GM18517 (cell line): ENCODE measurements at regions not wholly inside any gene's neighbourhood (a gene's known extent, or its start where the extent isn't known, plus 50 kb on each side); places are given as distances from the start of the nearest gene placed in this dataset.
A peak's percentile ranks its signal among the peaks of the same experiment; 100 is the strongest.

Experiments used
- ATAC-seq: cut with Tn5 transposase; IDR thresholded peaks from one replicate; pipeline ENCODE4 v1.9.1; 2021; ENCODE audit warnings: mild to moderate bottlenecking, moderate library complexity; ENCODE audit not compliant: unreplicated experiment

DNA sequence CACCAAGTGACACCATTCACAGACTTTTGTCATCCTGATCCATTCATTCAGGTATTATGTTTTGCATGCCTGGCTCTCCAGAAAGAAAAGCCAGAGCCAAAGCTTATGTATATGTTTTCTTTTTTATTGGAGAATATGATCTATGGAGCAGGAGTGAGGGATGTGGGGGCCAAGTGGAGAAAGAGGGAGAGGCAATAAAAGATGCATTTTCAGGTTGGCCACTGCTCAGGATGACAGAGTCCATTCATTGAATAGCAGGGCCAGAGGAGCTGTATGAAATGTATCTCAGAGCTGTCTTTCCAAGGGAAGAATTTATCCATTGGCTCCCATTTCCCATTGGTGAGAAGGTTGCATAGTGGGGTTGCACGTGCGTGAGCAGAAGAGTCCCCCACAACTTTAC lies 416.1 kb downstream of the ATP23 start:
- no peak for ATAC-seq

DNA sequence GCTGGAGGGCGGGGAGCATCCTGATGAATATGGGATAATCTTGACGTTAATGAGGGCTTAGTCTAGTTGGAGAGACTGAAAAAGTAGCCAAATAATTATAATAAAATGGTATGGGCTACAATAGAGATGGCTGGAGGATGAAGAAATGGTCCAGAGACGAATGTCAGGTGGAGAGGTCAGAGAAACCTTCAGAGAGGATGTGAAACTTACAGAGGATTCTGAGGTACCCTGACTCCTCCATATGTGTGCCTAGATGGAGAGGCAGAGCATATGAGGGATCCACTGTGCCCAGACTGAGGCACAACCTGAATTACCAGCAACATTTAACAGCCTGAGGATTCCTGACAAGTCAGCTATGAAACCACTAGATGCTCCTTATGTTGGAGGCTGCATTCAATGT lies 417.0 kb downstream of the ATP23 start:
- ATAC-seq = no peak

DNA sequence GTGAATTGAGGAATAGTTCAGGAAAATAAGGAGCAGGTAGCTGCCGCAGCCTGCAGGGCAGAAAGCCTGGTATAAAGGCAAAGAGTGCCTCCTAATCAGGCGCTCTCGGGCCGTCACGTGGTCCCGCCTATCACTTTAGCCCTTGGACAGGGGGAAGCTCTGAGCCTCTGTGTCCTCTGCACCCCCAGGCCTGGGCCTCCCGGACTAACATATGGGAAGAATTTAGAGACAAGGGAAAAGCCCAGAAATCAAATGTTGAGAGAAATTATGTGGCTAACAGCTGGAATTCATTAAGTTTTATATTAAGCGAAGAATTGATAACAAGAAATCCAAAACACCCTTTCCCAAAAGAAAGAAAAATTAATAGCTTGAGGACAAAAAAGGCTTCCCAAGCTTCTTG lies 417.7 kb downstream of the ATP23 start:
- ATAC-seq = no peak

DNA sequence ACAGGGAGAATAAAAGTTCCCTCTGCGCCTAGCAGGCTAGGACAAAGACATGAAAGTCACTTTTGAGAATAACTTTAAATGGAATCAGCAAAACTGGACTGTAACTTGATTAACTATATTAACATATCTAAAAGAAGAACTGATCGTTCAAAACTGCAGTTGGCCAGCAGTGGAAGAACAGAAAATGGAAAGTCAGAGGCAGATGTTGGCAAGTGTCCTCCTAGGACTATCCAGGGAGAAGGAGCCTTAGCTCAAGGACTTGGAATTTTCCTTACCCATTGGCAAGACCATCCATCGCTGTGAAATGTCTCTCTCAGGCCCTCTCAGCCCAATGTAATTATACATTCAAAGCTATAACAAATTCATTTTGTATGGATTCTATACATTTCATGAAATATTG lies 419.7 kb downstream of the ATP23 start:
- no peak for ATAC-seq

DNA sequence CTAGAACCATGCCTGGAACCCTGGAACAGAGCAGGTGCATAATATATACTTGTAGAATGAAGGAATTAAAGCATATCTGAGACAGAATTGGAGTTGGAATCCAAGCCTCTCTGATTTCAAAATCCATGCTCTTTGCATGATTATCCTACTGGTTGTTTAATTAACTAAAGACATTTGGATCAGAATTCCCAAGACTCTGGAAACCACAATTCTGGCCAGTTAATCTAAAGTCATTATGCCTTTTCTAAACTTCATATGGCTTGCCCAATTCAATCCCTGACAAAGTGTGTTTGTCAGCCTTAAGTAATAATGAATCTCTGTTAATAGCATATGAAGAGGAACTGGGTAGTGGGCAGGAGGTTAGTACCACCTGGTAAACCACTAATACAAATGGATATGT lies 422.6 kb downstream of the ATP23 start:
- no peak for ATAC-seq

DNA sequence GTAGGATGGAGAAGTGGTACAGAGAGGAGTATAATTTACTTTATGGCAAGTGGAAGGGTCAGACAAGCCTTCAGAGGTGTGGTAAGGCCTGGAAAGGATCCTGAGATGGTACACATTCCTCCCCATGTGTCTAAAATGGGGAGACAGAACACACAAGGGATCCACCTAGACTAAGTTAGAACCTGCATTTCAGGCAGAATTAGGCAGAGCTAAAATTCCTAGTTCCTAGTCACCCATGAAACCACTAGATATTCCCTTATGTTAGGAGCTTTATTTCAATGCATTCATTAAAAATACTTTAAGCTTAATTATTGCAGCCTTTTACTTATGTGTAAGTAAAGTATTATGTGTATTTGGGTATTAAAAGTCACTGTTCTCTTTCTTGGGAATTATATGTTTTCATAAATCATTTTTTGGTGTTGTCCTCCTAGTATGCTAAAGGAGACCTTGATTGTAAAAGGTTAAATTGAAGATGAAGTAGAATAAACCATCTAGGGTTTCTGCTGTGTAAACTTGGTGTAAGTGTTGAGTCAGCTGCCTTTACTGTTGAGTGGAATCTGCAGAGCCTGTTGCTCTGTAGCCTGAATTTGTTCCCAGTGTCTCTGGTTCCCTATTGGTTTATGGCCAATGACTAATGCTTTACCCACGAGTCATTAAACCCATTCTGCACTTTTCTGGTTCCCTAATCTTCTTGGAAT lies 423.2 kb downstream of the ATP23 start:
- no peak for ATAC-seq

DNA sequence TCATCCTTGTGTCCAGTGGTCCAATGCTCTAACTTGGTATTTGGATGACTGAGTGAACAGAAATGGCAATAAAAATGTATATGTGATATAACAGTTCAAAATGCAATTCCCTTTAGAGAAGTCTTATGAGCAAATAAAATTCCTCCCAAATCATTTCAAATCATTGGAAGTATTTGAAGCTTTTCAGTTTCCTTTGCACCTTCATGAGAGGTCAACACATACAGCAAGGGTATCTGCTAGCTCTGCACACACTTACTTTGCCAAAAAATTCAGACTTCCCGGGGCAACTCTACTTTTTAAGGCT lies 423.7 kb downstream of the ATP23 start:
- ATAC-seq = no peak

DNA sequence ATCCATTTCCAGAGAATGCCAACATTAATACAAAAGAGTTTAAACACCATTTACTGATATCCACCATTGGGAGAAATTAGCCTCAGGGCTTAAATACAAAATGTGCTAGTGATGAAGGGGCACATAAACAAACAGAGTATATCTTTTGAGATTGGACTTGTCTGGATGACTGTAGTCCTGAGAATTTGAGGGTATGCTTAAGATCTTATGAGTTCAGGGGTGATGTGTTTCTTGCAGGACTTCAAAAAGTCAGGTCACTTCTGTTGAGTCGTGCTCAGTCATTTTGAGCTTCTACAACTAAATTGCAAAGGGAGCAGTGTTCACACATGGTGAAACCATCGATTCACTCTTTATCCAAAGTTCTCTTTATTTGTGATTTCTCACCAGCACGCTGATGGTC lies 425.7 kb downstream of the ATP23 start:
- no peak for ATAC-seq

DNA sequence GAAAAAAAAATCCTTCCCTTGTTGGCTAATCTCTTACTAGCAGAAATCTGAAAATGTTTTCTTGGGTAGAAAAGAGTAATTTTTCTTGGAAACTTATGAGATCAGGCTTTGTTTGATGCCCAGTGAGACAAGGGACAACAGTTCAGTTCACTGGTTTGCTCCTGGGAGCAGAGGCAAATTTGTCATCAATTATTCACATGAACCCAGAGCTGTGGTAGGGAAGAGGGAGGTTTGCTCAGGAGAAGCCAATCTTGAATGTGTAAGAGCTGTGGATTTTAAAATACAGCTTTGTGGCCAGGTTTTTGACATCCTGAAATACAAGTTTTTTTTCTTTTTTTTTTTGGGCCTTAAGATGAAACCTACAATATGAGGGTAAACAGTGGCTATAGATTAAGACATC lies 426.6 kb downstream of the ATP23 start:
- no peak for ATAC-seq

DNA sequence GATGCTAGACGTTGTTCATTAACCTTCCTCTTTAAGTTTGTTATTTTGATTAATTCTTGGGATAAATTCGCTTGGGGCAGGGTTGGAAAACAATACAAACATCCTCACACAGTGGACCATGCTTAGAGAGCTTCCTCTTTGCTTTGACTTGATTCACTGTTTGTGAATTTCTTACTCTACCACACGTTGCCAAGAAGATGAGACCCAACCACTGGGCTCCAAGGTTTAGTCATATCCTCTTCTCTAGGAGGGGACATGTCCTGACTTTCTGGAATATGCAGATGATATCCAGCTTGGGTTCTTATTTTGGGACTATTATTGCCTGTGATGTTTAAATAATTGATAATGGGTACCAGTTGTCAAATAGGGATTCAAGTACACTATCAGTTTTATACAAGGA lies 428.2 kb downstream of the ATP23 start:
- ATAC-seq = no peak

DNA sequence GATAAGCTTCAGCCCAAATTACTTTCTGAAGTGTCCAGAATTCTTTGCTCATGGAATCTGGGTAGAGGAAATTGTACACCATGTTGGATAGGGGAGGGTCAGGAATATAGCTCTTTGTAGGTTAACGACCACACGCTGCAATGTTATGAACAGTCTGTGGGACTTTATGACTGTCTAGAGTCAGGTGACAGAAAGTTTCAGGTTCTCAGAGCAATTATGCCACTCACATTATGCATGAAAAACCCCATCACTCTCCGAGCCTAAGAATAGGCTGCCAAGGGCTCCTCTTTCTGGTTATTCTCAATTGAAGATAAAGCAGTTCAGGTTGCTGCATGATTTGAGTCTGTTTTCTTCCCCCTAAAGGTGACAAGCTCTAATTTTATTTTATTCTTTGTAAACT lies 430.9 kb downstream of the ATP23 start:
- ATAC-seq = peak; percentile 96

DNA sequence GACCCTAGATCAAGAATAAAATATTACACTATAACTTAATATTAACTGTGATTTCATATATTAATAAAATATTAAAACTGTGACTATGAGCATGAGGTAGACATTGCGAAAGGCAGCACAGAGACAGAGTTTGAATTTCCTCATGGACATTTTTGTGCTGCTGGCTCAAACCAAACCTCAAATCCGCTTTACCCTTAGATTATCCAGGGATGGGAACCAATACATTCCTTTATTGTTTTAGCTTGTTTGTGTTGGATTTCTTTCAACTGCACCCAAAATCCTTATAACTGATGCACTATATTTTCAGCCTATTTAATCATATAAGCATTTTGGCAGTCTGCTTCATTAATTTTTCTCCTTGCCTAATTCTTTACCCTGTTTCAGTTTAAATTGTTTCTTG lies 436.7 kb downstream of the ATP23 start:
- no peak for ATAC-seq

DNA sequence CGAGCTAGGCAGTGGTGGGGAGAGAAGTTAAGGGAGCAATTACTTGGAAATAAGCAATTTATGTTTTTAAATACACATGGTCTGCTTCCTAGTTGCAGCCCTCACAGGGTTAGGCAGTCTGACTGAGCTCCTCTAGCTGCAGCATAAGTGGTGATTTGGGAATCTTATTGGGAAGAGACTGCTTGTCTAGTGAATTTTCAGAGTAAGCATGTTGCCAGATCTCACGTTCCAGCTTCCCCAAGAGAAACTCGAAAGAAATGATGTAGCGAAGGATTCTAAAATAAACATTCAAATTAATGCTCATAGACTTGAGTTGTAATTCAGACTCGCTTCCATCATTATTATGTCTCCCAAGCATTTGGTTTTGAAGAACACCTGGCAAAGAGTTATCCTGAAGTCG lies 440.2 kb downstream of the ATP23 start:
- ATAC-seq = no peak

DNA sequence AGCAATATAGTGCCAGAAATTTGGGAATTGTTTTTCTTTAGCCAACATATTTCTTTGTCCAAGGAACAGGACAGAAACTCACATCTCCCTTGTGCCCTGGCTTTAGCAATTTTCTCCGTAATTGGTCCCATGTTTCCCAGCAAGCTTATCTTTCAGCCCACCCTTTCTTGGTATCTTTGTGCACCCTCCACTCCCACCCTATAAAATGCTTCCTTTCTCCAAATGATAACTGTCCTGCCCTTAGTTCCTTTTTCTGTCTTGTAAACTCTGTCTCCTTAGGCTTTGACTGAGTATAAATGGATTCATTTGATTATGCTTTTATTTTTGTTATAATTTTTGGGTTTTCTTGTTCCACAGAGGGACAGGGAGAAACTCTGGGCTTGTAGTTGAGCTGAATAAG lies 442.8 kb downstream of the ATP23 start:
- no peak for ATAC-seq

DNA sequence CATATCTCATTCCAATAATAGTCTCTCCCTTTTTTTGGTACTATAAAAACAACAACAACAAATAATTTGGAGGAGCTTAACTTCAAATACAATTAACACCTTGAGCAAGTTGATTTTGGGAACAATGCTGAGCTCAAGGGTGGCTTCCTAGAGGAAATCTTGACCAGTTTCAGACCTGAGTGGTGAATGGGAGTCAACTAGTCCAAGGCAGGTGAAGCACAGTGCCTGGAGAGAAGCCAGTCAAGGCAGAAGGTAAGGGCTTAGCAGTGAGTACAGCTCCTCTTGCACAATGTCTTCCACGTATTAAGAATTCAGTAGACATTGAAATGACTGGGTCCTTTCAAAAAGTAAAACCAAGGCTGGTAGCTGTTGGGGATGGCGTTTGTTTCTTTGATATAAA lies 444.8 kb downstream of the ATP23 start:
- ATAC-seq = no peak

DNA sequence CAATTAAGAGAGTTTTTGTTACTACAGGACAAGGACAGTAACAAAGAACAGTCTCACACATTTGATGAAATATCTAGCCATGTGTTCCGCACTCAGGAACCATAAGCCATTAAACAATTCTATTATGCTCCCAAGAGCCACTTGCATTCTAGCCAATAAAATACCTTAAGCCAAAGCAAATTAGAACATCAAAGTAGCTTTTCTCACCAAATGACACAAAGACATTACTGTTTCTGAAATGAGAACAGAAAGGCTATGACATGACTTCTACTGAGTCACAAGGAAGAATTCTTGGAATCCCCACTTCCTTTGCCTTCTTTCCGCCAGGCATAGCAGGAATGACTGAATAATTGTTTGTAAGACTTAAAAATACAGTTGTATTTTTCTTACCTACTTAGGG lies 445.8 kb downstream of the ATP23 start:
- ATAC-seq = no peak

DNA sequence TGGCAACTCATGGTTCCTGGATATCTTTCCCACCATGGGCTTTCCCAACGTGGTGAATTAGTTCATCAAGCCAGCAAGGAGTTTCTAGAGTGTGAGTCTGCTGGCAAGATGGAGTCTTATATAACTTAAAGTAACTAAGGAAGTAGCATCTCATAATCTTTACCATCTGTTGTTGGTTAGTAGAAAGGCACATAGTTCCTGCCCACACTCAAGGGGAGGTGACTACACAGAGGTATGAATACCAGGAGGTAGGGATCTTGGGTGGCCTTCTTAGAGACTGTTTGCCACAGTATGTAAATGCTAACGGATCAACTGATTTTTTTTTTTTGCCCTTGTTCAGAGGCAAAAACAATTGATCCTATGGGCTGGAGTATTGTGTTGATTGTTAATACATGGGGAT lies 446.9 kb downstream of the ATP23 start:
- ATAC-seq = no peak

DNA sequence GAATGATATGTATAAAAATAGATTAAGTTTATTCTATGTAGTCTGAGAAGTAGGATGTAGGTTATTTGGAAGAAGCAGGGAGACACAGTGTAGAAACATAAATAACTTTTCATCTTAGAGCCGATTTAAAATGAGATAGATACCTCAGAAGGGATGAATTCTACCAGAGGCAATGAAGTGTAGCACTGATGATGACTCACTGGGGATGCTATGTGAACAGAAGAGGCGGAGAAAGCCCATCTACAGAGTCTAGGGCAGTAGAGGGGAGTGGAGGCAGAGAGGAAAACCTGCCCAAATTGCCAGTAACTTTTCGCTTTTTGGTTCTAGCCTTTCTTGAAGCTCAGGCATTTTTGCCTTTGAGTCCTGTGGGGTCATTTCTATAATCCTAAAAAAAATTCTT lies 451.8 kb downstream of the ATP23 start:
- ATAC-seq = no peak

DNA sequence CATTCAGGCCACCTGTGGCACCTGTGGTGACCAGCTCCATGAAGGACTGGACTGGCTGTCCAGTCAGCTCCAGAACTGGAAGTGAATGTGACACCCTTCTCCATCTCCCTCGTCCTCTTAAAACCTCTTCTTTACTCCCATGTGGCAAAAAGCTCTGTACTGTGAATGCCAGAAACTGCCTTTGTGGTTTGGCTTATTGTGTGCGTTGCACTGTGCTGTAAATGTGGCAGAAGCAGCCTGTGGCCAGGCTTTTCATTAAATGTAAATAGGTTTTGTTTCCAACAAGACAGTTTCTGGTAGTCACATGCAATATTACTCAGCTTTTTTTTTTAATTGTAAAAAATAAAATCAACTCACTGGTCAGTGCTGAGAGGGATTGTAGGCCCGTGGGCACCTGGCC lies 453.7 kb downstream of the ATP23 start:
- no peak for ATAC-seq

DNA sequence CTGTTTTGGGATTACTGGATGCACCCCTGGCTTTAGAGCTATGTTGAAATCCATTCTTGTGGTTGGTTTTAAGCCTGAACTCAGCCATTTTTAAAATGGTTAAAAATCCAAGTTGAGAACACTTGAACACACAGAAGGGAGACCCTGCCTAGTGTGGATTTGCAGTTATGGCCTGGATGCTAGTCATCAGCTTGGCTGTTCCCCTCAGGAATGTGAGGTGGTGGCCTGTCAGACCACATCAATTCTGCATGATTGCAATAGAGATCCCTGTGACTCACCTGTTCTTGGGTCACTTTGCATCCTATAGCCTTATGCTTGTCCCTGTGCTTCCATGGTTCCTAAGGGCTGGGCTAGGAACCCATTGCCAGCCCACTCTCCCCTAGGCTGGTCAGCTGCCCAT lies 454.1 kb downstream of the ATP23 start:
- no peak for ATAC-seq

DNA sequence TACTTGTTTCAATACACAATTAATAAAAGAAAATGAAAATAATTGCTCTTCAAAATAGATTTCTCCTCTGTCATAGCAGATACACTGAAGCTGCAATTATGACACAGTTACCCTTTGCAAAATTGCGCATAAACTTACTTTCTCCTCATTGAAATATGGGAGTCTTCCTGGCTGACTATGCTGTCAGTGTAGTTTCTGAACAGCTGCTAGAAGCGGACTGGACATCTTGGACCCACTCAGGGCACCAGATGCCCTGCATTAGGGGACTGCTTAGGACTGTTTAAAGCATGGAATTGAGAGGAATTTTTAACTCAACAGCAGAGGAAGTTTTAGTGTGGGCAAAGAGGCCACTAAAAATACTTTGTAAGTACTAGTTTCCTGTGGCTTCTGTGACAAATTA lies 454.9 kb downstream of the ATP23 start:
- no peak for ATAC-seq

DNA sequence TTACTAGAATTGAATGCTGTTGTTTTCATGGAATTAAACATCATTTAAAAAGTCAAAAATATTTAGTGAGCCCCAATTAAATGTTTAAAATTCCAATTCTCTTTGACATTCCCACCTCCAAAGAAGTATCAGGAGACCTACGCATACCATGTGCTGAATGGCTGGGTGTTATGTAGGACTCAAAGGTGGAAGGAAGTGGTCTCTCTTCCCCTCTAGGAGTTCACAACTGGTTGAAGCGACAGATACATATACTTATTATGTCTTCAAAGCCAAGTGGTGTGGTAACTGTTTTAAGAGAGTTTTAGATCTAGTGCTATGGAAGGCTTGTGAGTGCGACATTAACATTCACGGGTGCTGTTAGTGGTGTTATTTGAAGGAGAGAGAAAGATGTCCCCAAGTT lies 464.0 kb downstream of the ATP23 start:
- ATAC-seq = no peak

DNA sequence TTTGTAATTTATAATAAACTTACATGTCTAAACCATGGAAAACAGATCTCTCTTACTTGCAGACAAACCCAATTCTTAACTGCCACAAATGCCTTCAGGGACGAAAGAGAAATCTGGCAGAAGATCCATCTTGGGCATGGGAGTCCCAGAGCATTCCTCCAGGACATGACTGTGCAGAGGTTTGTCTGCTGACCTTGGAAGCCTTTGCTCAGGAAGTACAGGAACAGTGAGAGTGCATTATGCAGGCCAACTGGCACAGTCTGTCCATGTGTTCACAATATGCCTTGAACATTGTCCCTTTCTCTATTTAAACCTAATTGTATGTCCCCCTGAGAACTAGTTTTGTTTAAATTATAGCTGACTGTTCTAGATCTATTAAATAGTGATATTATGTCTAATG lies 467.1 kb downstream of the ATP23 start:
- no peak for ATAC-seq
